Neuronal stem cell (in vitro differentiated cells): ENCODE measurements at regions not wholly inside any gene's neighbourhood (a gene's known extent, or its start where the extent isn't known, plus 50 kb on each side); places are given as distances from the start of the nearest gene placed in this dataset.

ENCODE experiments used
- DNase-seq: peaks from one replicate; pipeline ENCODE4 v3.0.0-alpha.2; 2013; ENCODE audit warnings: low spot score
- H2AFZ ChIP-seq: one replicate; pipeline ENCODE4 v1.6.1; 2013; ENCODE audit warnings: mild to moderate bottlenecking, low read length, inconsistent platforms
- H2AK5ac ChIP-seq: 2 replicates; pipeline ENCODE4 v1.6.1; 2013; ENCODE audit warnings: low read depth, mild to moderate bottlenecking, inconsistent platforms, low read length, moderate library complexity, mixed read lengths
- H2BK120ac ChIP-seq: 2 replicates; pipeline ENCODE4 v1.6.1; 2013; ENCODE audit warnings: low read depth, mild to moderate bottlenecking, inconsistent platforms, low read length, moderate library complexity, mixed read lengths
- H2BK12ac ChIP-seq: one replicate; pipeline ENCODE4 v1.6.1; 2013; ENCODE audit warnings: low read length, inconsistent platforms
- H2BK15ac ChIP-seq: 2 replicates; pipeline ENCODE4 v1.6.1; 2013; ENCODE audit warnings: mild to moderate bottlenecking, low read length, inconsistent platforms, mixed read lengths
- H2BK5ac ChIP-seq: one replicate; pipeline ENCODE4 v1.6.1; 2013; ENCODE audit warnings: inconsistent platforms, mild to moderate bottlenecking, low read length, moderate library complexity
- H3K14ac ChIP-seq: one replicate; pipeline ENCODE4 v1.6.1; 2013; ENCODE audit warnings: low read length, inconsistent platforms
- H3K18ac ChIP-seq: 2 replicates; pipeline ENCODE4 v1.6.1; 2013; ENCODE audit warnings: low read length, inconsistent platforms
- H3K23ac ChIP-seq: 2 replicates; pipeline ENCODE4 v1.6.1; 2013; ENCODE audit warnings: low read depth, mild to moderate bottlenecking, mixed read lengths, low read length, inconsistent platforms; ENCODE audit not compliant: poor library complexity
- H3K27ac ChIP-seq: replicated peaks from 3 replicates; pipeline ENCODE4 v1.5.1; 2013; ENCODE audit warnings: low read length, inconsistent platforms
- H3K27me3 ChIP-seq, 3 experiments: 2 replicates each; pipeline ENCODE4 v1.6.1; 2013; ENCODE audit warnings: low read length in 3 of 3, mild to moderate bottlenecking in 2 of 3, inconsistent platforms in 1 of 3, low read depth in 1 of 3, mixed read lengths in 1 of 3, moderate library complexity in 1 of 3; ENCODE audit not compliant: control insufficient read depth in 3 of 3, insufficient read depth in 3 of 3
- H3K36me3 ChIP-seq, 2 donors: replicated peaks in 1 of 2; 2 replicates each; pipeline ENCODE4 v1.6.1; 2013; ENCODE audit warnings: low read length in 2 of 2; ENCODE audit not compliant: control insufficient read depth in 2 of 2, insufficient read depth in 2 of 2
- H3K4ac ChIP-seq: 2 replicates; pipeline ENCODE4 v1.6.1; 2013; ENCODE audit warnings: inconsistent platforms, mild to moderate bottlenecking, low read length, moderate library complexity
- H3K4me1 ChIP-seq, 2 donors: 1 replicate in 1 of 2; 2 replicates in 1 of 2; pipeline ENCODE4 v1.6.1; 2013; ENCODE audit warnings: low read length in 2 of 2, low read depth in 1 of 2; ENCODE audit not compliant: control insufficient read depth in 2 of 2, insufficient read depth in 1 of 2
- H3K4me2 ChIP-seq: one replicate; pipeline ENCODE4 v1.6.1; 2013; ENCODE audit warnings: mild to moderate bottlenecking, low read length, inconsistent platforms; ENCODE audit not compliant: insufficient read depth, poor library complexity, severe bottlenecking
- H3K4me3 ChIP-seq, 2 donors: 2 replicates each; pipeline ENCODE4 v1.5.1; 2013; ENCODE audit warnings: low read length in 2 of 2, mild to moderate bottlenecking in 2 of 2, inconsistent platforms in 1 of 2, moderate library complexity in 1 of 2
- H3K79me1 ChIP-seq: one replicate; pipeline ENCODE4 v1.6.1; 2013; ENCODE audit warnings: low read depth, mild to moderate bottlenecking, inconsistent platforms, low read length, moderate library complexity
- H3K9ac ChIP-seq: one replicate; pipeline ENCODE4 v1.6.1; 2013; ENCODE audit warnings: mild to moderate bottlenecking, low read depth, low read length, inconsistent platforms; ENCODE audit not compliant: poor library complexity
- H3K9me3 ChIP-seq, 2 donors: replicated peaks in 1 of 2; 2 replicates each; pipeline versions ENCODE3 to v1.6.1; 2013; ENCODE audit warnings: low read length in 2 of 2, mild to moderate bottlenecking in 2 of 2, inconsistent platforms in 1 of 2, low read depth in 1 of 2, mixed read lengths in 1 of 2, moderate library complexity in 1 of 2; ENCODE audit not compliant: control insufficient read depth in 2 of 2, insufficient read depth in 1 of 2
- H4K8ac ChIP-seq: one replicate; pipeline ENCODE4 v1.6.1; 2013; ENCODE audit warnings: low read depth, mild to moderate bottlenecking, inconsistent platforms, low read length, moderate library complexity
- H4K91ac ChIP-seq: one replicate; pipeline ENCODE4 v1.6.1; 2013; ENCODE audit warnings: low read length, low read depth, mild to moderate bottlenecking, inconsistent platforms; ENCODE audit not compliant: poor library complexity
- WGBS, 2 donors: extraction: QIAGEN DNeasy Blood & Tissue Kit; methylation state at CpG; one replicate each; pipeline ENCODE4 v1.1.7; 2013; ENCODE audit warnings: missing lambda C conversion rate in 2 of 2, mixed read lengths in 1 of 2; ENCODE audit not compliant: insufficient read length in 2 of 2, insufficient replicate concordance in 1 of 2; ENCODE audit errors: extremely low coverage in 2 of 2; 5-methylcytosine and 5-hydroxymethylcytosine counted together

- Histone ChIP-seq H2BK15ac (no peak overlapping the region), H2BK5ac (no peak overlapping the region), H3K4me3 (no peak overlapping the region), H2AFZ (no peak overlapping the region), H3K9me3 (no peaks in the 10 kb centered on the region), H3K4ac (no peak overlapping the region), H3K4me1 (no peaks in the 10 kb centered on the region), H3K36me3 (no peaks in the 10 kb centered on the region), H2BK12ac (no peak overlapping the region), H3K9ac (no peak overlapping the region), H3K27me3 (no peaks in the 10 kb centered on the region), H2AK5ac (no peak overlapping the region), H3K18ac (no peak overlapping the region), H3K14ac (no peak overlapping the region), H3K79me1 (no peaks in the 10 kb centered on the region), H3K27ac (no peak overlapping the region), H3K23ac (no peak overlapping the region), H4K91ac (no peak overlapping the region), H4K8ac (no peak overlapping the region), H2BK120ac (no peak overlapping the region), H3K4me2 (no peak overlapping the region)
- WGBS, 2 donors = no CpG with 5 or more reads among the region's 1 CpG
- no peak for DNase-seq
These were observed 585.7 kb downstream of the TLL1 start for GRCh38 chr4:166458756-166459155.

GRCh38 chr4:166459621-166460020 is 586.6 kb downstream of the TLL1 start:
- H3K9ac ChIP-seq = no peak overlapping the region
- no peak overlapping the region for H4K91ac ChIP-seq

GRCh38 chr4:166460769-166461550 is 587.9 kb downstream of the TLL1 start:
- Histone ChIP-seq H3K9ac (no peak overlapping the region), H2BK15ac (no peak overlapping the region), H3K14ac (no peak overlapping the region), H3K4me1 (no peaks in the 10 kb centered on the region), H3K18ac (no peak overlapping the region), H3K4me3 (no peak overlapping the region), H2BK120ac (no peak overlapping the region), H3K4ac (no peak overlapping the region), H3K27ac (no peak overlapping the region), H2BK12ac (no peak overlapping the region), H3K36me3 (no peaks in the 10 kb centered on the region), H3K27me3 (no peaks in the 10 kb centered on the region), H3K79me1 (no peaks in the 10 kb centered on the region), H4K8ac (no peak overlapping the region), H3K4me2 (no peak overlapping the region), H3K23ac (no peak overlapping the region), H2AFZ (no peak overlapping the region), H2AK5ac (no peak overlapping the region), H4K91ac (no peak overlapping the region), H2BK5ac (no peak overlapping the region), H3K9me3 (no peaks in the 10 kb centered on the region)
- no CpG with 5 or more reads among the region's 3 CpGs for WGBS, 2 donors
- DNase-seq = no peak

More at GRCh38 chr4:166459621-166460020, 586.6 kb downstream of the TLL1 start:
- no peaks in the 10 kb centered on the region for H3K9me3 ChIP-seq
- H2AFZ ChIP-seq = no peak overlapping the region
- no peaks in the 10 kb centered on the region for H3K4me1 ChIP-seq
- WGBS, 2 donors = no CpG with 5 or more reads among the region's 5 CpGs
- H3K27ac ChIP-seq = no peak overlapping the region
- H3K27me3 ChIP-seq = no peaks in the 10 kb centered on the region
- no peak overlapping the region for H4K8ac ChIP-seq
- H3K4me3 ChIP-seq = no peak overlapping the region
- no peak overlapping the region for H2BK15ac ChIP-seq
- no peaks in the 10 kb centered on the region for H3K79me1 ChIP-seq
- H2BK120ac ChIP-seq = no peak overlapping the region
- H3K4ac ChIP-seq = no peak overlapping the region
- DNase-seq = no peak
- H2BK12ac ChIP-seq = no peak overlapping the region
- H2AK5ac ChIP-seq = no peak overlapping the region
- H3K18ac ChIP-seq = no peak overlapping the region
- H3K14ac ChIP-seq = no peak overlapping the region
- no peak overlapping the region for H2BK5ac ChIP-seq
- H3K4me2 ChIP-seq = no peak overlapping the region
- no peaks in the 10 kb centered on the region for H3K36me3 ChIP-seq
- H3K23ac ChIP-seq = no peak overlapping the region

GRCh38 chr4:166481055-166481454 is 608.0 kb downstream of the TLL1 start:
- H2AK5ac ChIP-seq = no peak overlapping the region
- no peak overlapping the region for H3K23ac ChIP-seq
- no peak overlapping the region for H2BK12ac ChIP-seq
- H3K79me1 ChIP-seq = no peaks in the 10 kb centered on the region
- H4K8ac ChIP-seq = no peak overlapping the region
- H3K27ac ChIP-seq = no peak overlapping the region
- no peak overlapping the region for H3K18ac ChIP-seq
- no peak overlapping the region for H2BK5ac ChIP-seq
- no peak overlapping the region for H3K4me3 ChIP-seq
- H2AFZ ChIP-seq = peak overlapping the region; percentile 6
- DNase-seq = no peak
- H2BK120ac ChIP-seq = no peak overlapping the region
- no peak overlapping the region for H3K4me2 ChIP-seq
- no peaks in the 10 kb centered on the region for H3K4me1 ChIP-seq
- no peak overlapping the region for H4K91ac ChIP-seq
- no peaks in the 10 kb centered on the region for H3K9me3 ChIP-seq
- no peak overlapping the region for H3K4ac ChIP-seq
- no peak overlapping the region for H3K14ac ChIP-seq
- no peak overlapping the region for H3K9ac ChIP-seq
- H3K36me3 ChIP-seq = no peaks in the 10 kb centered on the region
- no CpG with 5 or more reads among the region's 2 CpGs for WGBS, 2 donors
- H2BK15ac ChIP-seq = no peak overlapping the region
- H3K27me3 ChIP-seq = no peaks in the 10 kb centered on the region
